Mucosa of descending colon (tissue), 3 donors: ENCODE measurements at regions not wholly inside any gene's neighbourhood (a gene's known extent, or its start where the extent isn't known, plus 50 kb on each side); places are given as distances from the start of the nearest gene placed in this dataset.

ENCODE experiments used
- ATAC-seq: fragments of 200-7000 bp; cut with Tn5 transposase; one replicate; pipeline ENCODE4 v1.9.1; 2020; ENCODE audit warnings: mild to moderate bottlenecking, moderate library complexity
- DNase-seq, 3 donors: peaks; one replicate each; pipeline ENCODE4 v3.0.0-alpha.2; 2020
- H3K36me3 ChIP-seq: fragments of 200-600 bp; one replicate; pipeline ENCODE4 v1.8.0; 2021; ENCODE audit warnings: low read depth, mild to moderate bottlenecking
- H3K4me1 ChIP-seq: fragments of 200-600 bp; one replicate; pipeline ENCODE4 v1.8.0; 2021; ENCODE audit warnings: low read depth, mild to moderate bottlenecking
- H3K4me3 ChIP-seq: fragments of 200-600 bp; one replicate; pipeline ENCODE4 v1.8.0; 2021; ENCODE audit warnings: mild to moderate bottlenecking
- H3K9me3 ChIP-seq: fragments of 200-600 bp; one replicate; pipeline ENCODE4 v1.8.0; 2021; ENCODE audit warnings: mild to moderate bottlenecking
- intact Hi-C, 2 donors: fragments of 100-400 bp; cut with DNase I in 1 of 2; cut with micrococcal nuclease in 1 of 2; formaldehyde crosslinking; loops; one replicate each; pipeline versions ENCODE4 v1.11.0 to v1.11.1; 2022; cut with DNase I, micrococcal nuclease
- TF ChIP-seq, protein P1 (sequence below): fragments of 200-600 bp; IDR thresholded peaks from one replicate; pipeline ENCODE4 v1.8.0; 2022; ENCODE audit warnings: antibody characterized with exemption, mild to moderate bottlenecking
- donor health status: DM: no; HTN: no; CAD: no; lungs with moderate emphysema.
- donor health status: DM: no; HTN: no; CAD: no.
- donor health status: DM: no; HTN: yes; CAD: no.

DNA sequence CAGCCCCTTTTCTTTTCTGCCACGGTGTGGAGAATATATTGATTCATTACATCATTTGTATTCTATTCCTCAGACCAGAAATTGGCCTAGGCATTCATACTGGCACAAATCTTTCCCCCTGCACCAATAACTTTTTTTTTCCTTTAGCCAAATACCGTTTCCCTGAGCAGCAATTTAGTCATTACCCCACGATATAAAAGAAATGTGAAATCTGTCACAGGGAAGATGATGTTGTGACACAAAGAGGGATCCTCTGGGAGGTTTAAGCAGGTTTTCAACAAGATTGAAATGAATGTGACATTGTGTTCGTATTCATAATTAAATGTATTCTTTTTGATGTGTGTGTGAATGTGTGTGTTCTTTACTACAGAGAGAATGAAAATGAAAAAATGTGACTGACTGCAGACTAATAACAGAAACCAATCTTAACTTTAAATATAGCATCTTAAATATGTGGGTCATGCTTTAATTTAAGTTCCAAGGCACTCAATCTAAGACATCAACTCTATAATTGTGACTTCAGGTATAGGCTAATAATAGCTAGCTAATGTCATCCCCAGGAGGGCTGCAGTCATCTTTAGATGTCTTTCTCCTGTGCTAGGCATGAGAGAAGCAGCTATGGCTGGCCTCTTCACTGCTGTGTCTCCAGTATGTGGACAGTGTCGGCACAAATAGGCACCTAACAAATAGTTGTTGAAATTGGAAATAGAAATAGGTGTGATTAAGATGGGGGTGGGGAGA, 177.7 kb downstream of the BTBD3 start:
- DNase-seq (no peak), ATAC-seq (no peak)
- peaks cover 11% of the 10 kb centered on the region for H3K4me1 ChIP-seq
- H3K9me3 ChIP-seq, result no peaks in the 10 kb centered on the region
- TF ChIP-seq, protein P1, sequence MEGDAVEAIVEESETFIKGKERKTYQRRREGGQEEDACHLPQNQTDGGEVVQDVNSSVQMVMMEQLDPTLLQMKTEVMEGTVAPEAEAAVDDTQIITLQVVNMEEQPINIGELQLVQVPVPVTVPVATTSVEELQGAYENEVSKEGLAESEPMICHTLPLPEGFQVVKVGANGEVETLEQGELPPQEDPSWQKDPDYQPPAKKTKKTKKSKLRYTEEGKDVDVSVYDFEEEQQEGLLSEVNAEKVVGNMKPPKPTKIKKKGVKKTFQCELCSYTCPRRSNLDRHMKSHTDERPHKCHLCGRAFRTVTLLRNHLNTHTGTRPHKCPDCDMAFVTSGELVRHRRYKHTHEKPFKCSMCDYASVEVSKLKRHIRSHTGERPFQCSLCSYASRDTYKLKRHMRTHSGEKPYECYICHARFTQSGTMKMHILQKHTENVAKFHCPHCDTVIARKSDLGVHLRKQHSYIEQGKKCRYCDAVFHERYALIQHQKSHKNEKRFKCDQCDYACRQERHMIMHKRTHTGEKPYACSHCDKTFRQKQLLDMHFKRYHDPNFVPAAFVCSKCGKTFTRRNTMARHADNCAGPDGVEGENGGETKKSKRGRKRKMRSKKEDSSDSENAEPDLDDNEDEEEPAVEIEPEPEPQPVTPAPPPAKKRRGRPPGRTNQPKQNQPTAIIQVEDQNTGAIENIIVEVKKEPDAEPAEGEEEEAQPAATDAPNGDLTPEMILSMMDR, result no peak
- H3K4me3 ChIP-seq, result no peak overlapping the region
- H3K36me3 ChIP-seq, result no peaks in the 10 kb centered on the region
- intact Hi-C loops, result no loop called here

DNA sequence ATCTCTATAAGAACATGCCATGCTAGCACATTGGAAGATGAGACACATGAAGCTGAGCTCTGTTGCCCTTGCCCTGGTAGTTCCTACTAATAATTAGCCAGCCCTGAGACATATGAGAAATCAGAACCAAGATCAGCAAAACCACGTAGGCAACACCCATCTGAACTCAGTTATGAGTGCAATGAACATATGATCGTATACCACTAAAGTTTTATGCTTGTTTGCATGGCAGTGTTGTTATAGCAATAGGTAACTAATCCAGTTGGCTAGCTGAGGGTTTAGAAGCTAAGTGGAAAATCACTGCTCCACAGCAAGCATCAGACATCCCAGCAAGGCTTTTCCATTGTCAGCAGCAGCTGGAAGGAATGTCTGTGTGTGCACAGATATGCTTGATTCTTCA, 180.7 kb downstream of the BTBD3 start:
- TF ChIP-seq, protein P1, result no peak
- H3K36me3 ChIP-seq, result no peaks in the 10 kb centered on the region
- DNase-seq, result peak in 1 of 3 donors; percentile 51
- intact Hi-C loops, result no loop called here
- no peak overlapping the region for H3K4me3 ChIP-seq
- H3K9me3 ChIP-seq, result no peaks in the 10 kb centered on the region
- peak; percentile 97 for ATAC-seq
- peaks cover 19% of the 10 kb centered on the region for H3K4me1 ChIP-seq

DNA sequence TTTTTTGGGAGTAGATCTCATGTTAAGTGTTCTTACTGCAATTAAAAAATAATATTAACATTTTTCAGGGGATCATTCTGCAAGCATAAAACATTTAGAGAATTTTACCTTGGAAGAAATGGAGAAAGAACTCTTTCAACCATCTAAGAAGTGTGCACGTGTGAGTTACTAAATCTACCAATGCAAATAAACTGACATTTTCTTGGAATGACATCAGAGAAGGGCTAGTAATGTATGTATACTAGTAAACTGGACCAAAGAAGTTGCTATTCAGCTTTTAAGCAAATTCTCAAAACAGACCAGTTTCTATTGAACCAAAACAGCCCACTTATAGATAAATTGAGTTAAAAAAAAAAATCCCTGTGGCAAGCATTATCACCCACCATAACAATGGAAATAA, 191.2 kb downstream of the BTBD3 start:
- Histone ChIP-seq H3K36me3 (no peaks in the 10 kb centered on the region), H3K4me1 (no peaks in the 10 kb centered on the region), H3K4me3 (no peak overlapping the region), H3K9me3 (peaks cover 7% of the 10 kb centered on the region)
- no peak for ATAC-seq
- intact Hi-C loops, result no loop called here
- DNase-seq, result no peak
- TF ChIP-seq, protein P1, result no peak

DNA sequence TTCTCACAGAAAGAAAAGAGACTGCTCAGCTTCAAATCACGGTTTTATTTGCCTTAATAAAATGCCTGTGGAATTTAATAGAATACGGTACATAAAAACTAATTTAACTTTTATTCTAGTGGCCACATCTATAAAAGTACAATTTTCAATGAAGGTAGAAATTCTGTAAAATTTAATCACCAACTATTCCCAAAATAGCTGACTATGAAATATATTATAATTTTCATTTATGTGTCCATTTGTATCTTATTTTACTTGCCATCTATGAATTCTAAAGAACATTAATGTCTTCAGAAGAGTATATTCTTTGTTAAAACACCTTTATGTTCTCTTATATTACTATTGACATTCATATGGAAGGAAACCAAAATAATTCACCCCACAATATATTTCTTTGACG, 192.6 kb downstream of the BTBD3 start:
- H3K4me3 ChIP-seq, result no peak overlapping the region
- intact Hi-C loops, result no loop called here
- no peaks in the 10 kb centered on the region for H3K36me3 ChIP-seq
- DNase-seq, result no peak
- TF ChIP-seq, protein P1, result no peak
- no peaks in the 10 kb centered on the region for H3K4me1 ChIP-seq
- peaks cover 7% of the 10 kb centered on the region for H3K9me3 ChIP-seq
- no peak for ATAC-seq

DNA sequence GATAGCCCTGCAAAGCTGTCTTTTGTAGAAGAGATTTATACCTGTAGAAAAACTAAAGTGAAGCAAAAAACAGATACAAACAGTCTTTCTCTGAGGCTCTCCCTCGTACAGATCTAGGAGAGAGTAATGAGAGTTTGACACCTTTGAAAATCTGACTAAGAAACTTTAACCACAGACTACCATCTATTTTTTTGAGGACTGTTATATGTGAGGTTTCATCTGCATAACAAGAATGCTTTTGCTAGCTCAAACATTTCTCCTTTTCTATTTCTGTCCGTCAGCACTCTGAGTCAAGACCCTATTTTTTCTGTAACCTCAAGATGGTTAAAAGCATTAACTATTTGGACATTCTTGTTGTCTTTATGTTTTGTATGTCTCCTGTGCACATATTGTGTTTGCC, 193.0 kb downstream of the BTBD3 start:
- ATAC-seq (no peak), DNase-seq (no peak)
- Histone ChIP-seq H3K36me3 (no peaks in the 10 kb centered on the region), H3K4me3 (no peak overlapping the region), H3K9me3 (peaks cover 7% of the 10 kb centered on the region), H3K4me1 (no peaks in the 10 kb centered on the region)
- TF ChIP-seq, protein P1, result no peak
- intact Hi-C loops, result no loop called here
